Medulla oblongata (tissue), 1 donor: ENCODE measurements at regions not wholly inside any gene's neighbourhood (a gene's known extent, or its start where the extent isn't known, plus 50 kb on each side); places are given as distances from the start of the nearest gene placed in this dataset.

Experiments used
- DNase-seq: peaks from one replicate; pipeline ENCODE4 v3.0.0-alpha.2; 2015; ENCODE audit errors: extremely low spot score

DNA sequence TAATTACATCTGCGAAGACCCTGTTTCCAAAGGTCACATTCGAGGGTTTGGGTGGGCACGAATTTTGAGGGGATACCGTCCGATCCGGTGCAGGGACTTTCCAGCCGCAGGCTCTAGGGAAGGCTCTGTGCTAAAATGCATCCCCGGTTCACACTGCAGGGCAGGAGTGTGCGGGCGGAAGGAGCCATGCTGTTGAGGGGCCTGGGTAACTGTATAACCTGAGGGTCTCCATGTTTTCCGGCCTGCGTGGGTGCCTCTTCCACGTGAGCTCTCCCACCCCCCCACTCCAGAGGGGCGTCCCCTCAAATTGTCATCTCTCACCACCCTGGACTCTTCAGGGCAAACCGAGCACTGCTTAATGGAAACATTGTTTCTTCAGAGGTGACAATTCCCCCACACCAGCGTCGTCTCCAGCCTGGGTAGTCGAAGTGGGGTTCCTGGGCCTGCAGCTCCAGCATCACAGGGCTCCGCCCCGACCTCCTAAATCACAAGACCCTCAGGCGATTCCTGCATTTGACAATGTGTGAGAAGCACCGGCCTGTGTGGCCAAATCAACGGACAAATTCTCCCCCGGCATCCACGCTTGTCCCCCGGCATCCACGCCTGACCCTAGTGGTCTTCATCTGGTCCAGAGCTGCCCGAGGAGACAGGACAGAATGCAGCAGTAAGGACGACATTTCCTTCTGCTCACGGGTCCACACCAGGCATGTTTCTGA is 51.2 kb downstream of the FOXL3 start:
- no peak for DNase-seq

DNA sequence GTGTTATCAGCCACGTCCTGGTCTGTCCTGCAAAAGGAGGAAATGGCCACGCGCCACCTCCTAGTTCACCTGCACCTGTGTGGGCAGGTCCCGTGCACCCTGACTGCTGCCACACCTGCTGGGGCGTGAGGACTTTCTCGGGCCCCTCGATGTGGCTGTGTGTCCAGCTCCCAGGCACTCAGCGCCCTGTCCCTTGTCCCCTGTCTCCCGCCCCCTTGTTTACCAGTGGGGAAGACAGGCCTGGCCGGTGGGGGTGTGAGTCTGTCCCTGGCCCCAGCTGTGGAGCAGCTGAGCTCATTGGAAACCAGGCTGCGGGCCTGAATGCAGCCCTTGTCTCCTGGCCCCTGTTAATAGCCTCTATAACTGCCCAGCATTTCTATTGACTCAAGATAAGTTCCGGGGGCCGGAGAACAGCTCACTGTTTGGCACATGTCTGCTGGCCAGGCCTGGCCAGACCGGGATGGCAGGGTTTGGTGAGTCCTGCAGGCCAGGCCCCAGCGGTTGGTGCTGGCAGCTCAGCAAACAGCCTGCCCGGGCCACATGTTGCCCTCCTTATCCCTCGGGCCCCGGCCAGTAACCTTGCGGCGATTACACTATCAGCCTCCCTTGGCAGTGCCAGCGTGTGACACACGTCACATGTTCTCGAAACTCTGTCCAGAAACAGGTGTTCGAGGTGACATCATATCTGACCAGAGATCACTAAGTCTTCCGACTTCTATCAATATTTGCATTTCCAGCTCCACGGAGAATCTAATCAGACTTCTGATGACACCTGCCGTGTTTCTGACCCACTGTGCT is 52.1 kb downstream of the FOXL3 start:
- DNase-seq = peak; percentile 94

GRCh38 chr7:342681-343216 is 52.8 kb downstream of the FOXL3 start:
- no peak for DNase-seq

DNA sequence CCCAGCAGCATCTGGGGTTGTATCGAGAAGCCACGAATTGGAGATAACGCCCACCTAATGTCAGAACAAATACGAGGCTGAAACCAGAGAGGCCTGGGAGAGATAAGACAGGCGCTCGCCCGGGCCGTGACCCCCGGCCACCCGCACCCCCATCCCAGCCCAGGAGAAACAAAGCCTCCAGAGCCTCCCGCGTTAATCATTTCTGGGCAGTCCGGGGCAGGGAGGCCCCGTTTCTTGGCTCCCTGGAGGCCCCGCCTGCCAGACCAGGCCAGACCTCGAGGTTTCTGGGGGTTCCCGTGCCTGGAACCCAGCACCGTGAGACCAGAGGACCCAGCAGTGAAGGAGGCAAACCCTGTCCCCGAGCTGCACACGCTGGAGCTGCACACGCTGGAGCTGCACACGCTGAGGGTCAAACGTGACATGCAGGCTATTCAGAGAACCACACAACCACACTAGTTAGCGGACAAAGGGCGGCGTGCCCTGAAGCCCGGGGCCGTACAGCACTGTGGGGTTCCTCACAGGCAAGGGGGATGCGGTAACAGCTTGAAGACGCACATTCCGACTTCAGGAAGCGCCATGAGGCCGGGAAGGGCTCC is 53.4 kb downstream of the FOXL3 start:
- no peak for DNase-seq

DNA sequence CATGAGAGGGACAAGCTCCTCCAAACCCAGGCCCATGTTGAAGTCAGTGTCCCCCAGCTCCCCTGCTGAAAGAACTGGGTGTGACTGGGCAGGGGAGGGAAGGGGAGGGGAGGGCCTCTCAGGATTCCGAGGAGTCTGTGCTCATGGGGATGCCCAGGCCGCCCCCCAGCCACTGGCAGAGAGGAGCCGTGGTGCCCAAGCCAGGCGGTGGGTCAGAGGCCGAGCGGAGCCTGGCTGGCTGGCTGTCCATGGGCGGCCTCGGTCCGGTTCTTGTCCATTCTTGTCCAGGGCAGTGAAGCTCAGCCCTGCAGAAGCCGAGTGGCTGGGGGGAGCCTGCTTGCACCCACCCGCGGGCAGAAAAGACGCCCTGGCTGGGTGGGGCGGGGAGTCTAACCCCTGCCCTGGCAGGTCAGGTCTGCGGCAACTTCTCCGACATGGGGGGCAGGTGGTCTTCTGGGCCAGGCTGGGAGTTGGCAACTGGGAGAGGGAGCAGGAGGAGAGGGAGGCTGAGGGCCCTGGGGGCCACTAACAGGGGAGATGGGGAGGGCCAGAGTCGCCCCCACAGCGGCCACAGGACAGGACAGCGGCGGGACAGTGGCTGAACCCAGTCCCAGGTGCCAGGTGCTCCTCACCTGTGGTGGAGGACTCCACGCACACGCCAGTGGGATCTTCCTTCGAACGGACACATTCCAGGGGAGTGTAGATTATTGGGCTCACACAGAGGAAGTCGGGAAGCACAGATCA is 54.1 kb downstream of the FOXL3 start:
- no peak for DNase-seq

GRCh38 chr7:344608-344994 is 54.6 kb downstream of the FOXL3 start:
- DNase-seq = no peak

DNA sequence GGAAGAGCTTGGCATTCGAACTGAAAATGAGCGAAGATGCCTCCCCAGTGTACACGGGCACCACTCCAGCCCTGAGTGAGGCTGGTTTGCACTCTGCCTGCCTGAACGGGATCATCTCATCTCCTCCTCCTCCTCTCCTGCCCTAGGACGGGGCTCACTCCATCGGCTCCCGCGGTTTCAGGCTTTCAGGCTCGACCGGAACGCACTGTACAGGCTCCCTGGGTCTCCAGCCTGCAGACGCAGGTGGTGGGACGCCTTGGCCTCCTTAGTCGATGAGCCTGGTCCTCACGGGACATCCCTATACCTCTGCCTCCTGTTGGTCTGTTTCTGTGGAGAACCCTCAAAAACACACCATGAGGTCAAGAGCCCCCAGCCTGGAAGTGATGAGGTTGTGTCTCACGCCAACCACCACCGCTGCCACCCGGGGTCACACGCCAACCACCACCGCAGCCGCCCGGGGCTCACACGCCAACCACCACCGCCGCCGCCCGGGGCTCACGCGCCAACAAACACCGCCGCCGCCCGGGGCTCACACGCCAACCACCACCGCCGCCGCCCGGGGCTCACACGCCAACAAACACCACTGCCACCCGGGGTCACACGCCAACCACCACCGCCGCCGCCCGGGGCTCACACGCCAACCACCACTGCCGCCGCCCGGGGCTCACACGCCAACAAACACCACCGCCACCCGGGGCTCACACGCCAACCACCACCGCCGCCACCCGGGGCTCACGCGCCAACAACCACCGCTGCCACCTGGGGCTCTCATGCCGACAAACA is 56.3 kb downstream of the FOXL3 start:
- no peak for DNase-seq

DNA sequence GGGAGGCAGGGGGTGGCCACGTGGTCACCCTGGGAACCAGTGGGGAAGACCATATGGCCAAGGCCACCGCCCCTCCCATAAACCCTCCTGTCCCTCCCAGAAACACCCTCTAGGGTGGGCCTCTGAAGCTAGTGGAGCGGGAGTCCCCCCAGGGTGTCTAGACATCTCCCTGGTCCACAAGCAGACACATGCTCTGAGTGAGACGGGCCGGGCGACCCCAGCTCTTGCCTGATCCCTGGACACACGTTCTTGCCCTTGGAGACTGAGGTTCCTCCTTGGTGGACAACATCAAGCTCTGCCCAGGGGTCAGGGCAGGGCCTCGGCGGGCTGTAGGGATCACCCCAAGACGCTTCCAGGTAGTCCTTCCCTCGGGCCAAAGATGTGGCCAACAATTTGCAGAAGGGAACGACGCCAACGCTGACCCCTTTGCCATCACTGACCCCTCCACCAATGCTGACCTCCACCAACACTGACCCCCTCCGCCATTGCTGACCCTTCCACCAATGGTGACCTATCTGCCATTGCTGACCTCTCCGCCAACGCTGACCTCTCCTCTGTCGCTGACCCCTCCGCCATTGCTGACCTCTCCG is 57.1 kb downstream of the FOXL3 start:
- DNase-seq = no peak

DNA sequence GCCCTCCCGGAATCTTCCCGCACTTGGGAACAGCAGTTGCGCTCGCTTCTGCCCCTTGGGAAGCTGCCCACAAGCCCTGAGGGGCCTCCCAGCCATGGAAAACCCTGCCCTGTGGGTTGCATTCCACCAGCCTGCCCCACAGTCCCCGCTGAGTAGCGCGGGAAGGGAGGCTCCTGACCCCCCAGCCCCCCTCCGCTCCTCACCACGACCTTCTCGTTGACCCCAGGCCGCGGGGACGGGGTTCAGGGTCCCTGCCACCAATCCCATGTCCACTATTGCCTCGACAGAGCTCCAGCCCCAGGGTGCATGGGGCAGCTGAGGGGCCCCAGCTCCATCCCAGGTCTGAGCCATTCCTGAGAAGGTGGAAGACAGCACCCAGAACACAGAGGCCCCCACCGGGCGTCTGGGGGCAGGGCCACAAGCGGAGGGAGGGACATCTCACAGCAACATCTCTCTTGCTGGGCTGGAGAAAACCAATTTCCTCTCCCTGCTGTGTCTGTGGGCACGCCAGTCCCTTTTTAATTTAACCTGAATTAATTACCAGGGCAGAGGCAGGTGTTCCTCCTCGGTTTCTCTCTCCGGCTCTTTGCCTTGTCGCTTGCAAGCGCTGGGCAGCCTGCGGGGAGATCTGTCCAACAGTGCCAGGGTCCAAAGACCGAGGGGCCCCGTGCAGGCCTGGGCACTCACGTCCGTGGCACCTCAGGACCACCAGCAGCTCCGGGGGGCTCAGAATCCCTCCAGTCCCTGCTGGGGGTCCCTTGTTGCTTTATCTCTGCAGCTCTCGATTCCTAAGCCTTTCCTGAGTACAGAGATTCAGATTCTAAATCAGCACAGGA is 57.9 kb downstream of the FOXL3 start:
- DNase-seq = no peak

GRCh38 chr7:348480-348844 is 58.5 kb downstream of the FOXL3 start:
- no peak for DNase-seq

DNA sequence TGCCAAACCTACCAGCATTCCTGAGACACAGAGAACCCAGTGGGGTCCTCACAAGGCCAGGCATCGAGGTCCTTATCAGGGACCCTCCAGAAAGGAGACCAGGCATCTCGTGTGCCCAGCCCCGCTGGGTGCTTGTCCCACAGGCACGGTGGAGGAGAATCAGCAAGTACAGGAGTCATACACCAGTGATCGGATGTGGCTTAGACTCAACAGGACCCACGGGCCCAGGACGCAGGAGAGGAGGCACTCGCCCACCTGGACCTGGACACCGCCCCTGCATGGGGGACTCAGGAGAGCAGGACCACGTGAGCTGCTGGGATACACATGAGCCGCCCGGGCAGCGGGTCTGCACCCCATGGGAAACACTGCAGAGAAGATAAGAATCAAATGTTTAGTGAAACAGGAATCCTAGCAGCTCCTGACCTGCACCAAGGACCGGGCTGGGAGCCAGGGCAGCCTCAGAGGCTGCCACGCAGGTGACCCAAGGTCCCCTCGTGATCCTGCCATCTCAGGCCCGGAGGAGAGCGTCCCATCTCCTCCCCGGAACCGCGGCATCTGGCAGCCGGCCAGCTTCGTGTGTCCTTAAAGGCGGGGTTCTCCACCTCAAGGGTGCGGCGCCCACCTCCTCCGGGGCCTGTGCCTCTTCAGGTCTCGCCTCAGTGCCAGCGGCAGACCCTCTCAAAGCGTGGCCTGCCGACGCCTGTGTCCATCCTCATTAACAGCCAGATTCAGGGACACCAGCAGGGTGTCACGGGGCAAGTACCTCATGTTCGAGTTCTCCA is 59.2 kb downstream of the FOXL3 start:
- no peak for DNase-seq

DNA sequence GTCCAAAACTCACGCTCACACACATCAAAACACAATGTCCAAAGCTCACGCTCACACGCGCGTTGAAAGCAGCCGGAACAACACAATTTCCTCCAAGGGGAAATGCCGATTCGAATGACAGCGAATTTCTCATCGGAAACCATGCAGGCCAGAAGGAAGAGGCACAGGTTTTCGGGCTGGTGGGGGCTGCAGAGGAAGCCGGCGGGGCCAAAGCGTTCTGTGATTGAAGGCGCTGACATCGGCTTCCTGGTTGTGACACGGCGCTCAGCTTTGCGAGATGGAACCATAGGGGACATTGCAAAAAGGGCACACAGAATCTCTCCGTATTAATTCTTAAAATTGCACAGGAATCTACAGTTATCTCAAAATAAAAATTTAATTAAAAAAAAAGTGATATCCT is 61.3 kb downstream of the FOXL3 start:
- DNase-seq = no peak

DNA sequence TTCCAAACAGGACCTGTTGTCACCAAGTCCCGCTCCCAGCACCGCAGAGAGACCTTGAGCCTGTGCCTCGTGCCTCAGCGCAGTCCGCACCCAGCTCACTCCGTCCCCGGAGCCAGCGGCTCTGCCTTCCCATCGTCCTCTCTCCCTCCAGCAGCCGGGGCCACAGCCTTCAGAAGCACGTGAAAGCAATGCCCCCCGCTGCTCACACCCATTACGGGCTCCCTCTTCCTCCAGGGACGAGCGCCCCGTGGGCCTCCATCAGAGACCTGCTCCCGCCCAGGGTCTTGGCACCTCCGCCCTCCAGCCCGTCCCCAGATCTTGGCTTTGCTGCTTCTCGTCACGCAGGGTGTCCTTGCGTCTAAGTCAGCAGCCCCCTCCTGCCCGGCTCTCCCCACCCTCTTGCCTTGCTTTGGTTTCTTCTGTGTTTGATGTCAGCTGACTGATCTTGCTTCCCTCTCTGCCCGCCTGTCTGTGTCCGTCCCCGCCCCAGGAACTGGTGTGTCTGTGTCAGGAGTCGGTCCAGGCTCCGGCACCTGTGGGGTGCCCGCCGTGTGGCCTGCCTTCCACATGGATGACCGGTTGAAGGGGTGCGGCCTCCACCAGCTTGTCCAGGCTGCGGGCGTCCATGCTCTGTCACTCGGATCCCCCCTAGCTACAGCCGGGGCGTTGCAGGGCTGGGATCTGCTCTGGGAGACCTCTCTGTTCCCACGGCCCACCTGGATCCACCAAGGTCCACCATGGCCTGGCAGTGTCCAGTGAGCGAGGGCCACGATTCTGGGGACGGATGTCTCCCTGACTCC is 61.9 kb downstream of the FOXL3 start:
- peak; percentile 35 for DNase-seq

DNA sequence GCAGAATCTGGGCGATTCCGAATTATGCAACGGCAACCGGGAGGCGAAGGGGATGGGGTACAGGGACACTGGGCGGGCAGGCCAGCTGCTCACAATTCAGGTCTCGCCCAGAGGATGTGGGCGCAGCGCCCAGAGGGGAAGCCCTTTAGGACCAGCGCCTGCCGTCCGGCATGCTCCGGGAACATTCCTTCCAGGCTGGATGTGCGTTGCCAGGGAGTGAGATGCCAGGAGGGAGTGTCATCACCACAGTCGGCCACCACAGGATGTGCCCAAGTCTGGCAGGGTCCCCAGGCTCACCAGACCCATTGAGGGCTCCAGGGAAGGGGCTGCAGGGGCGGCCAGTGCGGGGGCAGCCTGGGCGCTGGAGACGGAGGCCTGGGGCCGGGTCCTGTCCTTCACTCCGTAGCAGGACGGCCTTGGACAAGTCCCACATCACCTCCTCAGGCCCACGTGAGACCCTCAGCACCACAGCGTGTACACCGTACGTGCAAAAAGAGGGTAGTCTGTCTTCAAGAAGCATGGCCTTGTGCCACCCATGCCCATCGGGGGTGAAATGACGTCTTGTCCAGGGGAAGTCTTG is 63.9 kb downstream of the FOXL3 start:
- peak; percentile 80 for DNase-seq

GRCh38 chr7:354597-355470 is 64.9 kb downstream of the FOXL3 start:
- no peak for DNase-seq

- no peak for DNase-seq
These were observed 65.6 kb downstream of the FOXL3 start for GRCh38 chr7:355568-355967.

- no peak for DNase-seq
These were observed 66.1 kb downstream of the FOXL3 start for GRCh38 chr7:356087-356486.
